ENCODE measurements at regions not wholly inside any gene's neighbourhood (a gene's known extent, or its start where the extent isn't known, plus 50 kb on each side); places are given as distances from the start of the nearest gene placed in this dataset.

GRCh38 chr18:73446502-73446901 lies 578.7 kb upstream of the NETO1 start:
- no peak for ATAC-seq
- Histone ChIP-seq H3K36me3 (ENCODE audit: control insufficient read depth in 1 of 2, insufficient read depth in 2 of 2, low read length in 2 of 2) (no peaks in the 10 kb centered on the region), H3K4me3 (replicated peaks in 1 of 2; ENCODE audit: low read depth in 1 of 2, low read length in 2 of 2) (no peak overlapping the region), H4K20me1 (ENCODE audit: insufficient read depth) (no peaks in the 10 kb centered on the region), H3K9ac (ENCODE audit: low read length) (no peak overlapping the region), H3K27ac (ENCODE audit: low read depth, low read length) (no peak overlapping the region), H3K27me3 (ENCODE audit: insufficient read depth, low read length) (no peaks in the 10 kb centered on the region), H3K4me1 (ENCODE audit: control insufficient read depth in 1 of 2, insufficient read depth in 2 of 2, low read length in 2 of 2) (no peaks in the 10 kb centered on the region), H3K4me2 (ENCODE audit: low read length) (no peak overlapping the region), H3K79me2 (ENCODE audit: insufficient read depth, low read length) (no peaks in the 10 kb centered on the region), H3K9me2 (ENCODE audit: insufficient read depth) (no peaks in the 10 kb centered on the region), H2AFZ (ENCODE audit: low read depth, low read length, poor library complexity, severe bottlenecking) (no peak overlapping the region), H3K9me3 (ENCODE audit: control insufficient read depth in 1 of 2, insufficient read depth in 1 of 2, low read depth in 1 of 2, low read length in 2 of 2) (peaks cover 0 to 10% of the 10 kb centered on the region in 2 experiments; a peak in 2 of 4 replicates)
- no peak for TF ChIP-seq JUND (IDR thresholded peaks at IDR 0.05)
- POLR2A ChIA-PET: no interaction called here
- no TSS peak for BruUV-seq (replicated peaks)
- DNase-seq (ENCODE audit: low read depth, low spot score): no peak
- RAD21 ChIA-PET (ENCODE audit: low non-redundant PET in 1 of 2, low total read pairs in 2 of 2, uncharacterized antibody in 2 of 2, unreplicated experiment in 2 of 2): no interaction called here
- CTCF ChIA-PET: no interaction called here
- intact Hi-C loops (cut with micrococcal nuclease): no loop called here

- H4K20me1 ChIP-seq (ENCODE audit: insufficient read depth): no peaks in the 10 kb centered on the region
- H3K27ac ChIP-seq (ENCODE audit: low read depth, low read length): no peak overlapping the region
- no TSS peak for BruUV-seq (replicated peaks)
- no peak overlapping the region for H3K9ac ChIP-seq (ENCODE audit: low read length)
- no peaks in the 10 kb centered on the region for H3K36me3 ChIP-seq (ENCODE audit: control insufficient read depth in 1 of 2, insufficient read depth in 2 of 2, low read length in 2 of 2)
- peaks cover 16 to 21% of the 10 kb centered on the region in 2 experiments; a peak in 2 of 4 replicates for H3K9me3 ChIP-seq (ENCODE audit: control insufficient read depth in 1 of 2, insufficient read depth in 1 of 2, low read depth in 1 of 2, low read length in 2 of 2)
- POLR2A ChIA-PET: no interaction called here
- intact Hi-C loops (cut with micrococcal nuclease): no loop called here
- H3K27me3 ChIP-seq (ENCODE audit: insufficient read depth, low read length): no peaks in the 10 kb centered on the region
- no peak overlapping the region for H2AFZ ChIP-seq (ENCODE audit: low read depth, low read length, poor library complexity, severe bottlenecking)
- no peak overlapping the region for H3K4me2 ChIP-seq (ENCODE audit: low read length)
- H3K4me1 ChIP-seq (ENCODE audit: control insufficient read depth in 1 of 2, insufficient read depth in 2 of 2, low read length in 2 of 2): no peaks in the 10 kb centered on the region
- CTCF ChIA-PET: no interaction called here
- no peaks in the 10 kb centered on the region for H3K79me2 ChIP-seq (ENCODE audit: insufficient read depth, low read length)
- no peaks in the 10 kb centered on the region for H3K9me2 ChIP-seq (ENCODE audit: insufficient read depth)
- no peak for ATAC-seq
- TF ChIP-seq, protein P1, sequence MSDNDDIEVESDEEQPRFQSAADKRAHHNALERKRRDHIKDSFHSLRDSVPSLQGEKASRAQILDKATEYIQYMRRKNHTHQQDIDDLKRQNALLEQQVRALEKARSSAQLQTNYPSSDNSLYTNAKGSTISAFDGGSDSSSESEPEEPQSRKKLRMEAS (IDR thresholded peaks at IDR 0.05): no peak
- TF ChIP-seq POLR2AphosphoS5 (IDR thresholded peaks at IDR 0.05; ENCODE audit: low read depth, low read length) (no peak), JUND (IDR thresholded peaks at IDR 0.05) (no peak), RAD21 (IDR thresholded peaks at IDR 0.05; ENCODE audit: low read depth) (no peak)
- DNase-seq (ENCODE audit: low read depth, low spot score): no peak
- RAD21 ChIA-PET (ENCODE audit: low non-redundant PET in 1 of 2, low total read pairs in 2 of 2, uncharacterized antibody in 2 of 2, unreplicated experiment in 2 of 2): no interaction called here
- H3K4me3 ChIP-seq (replicated peaks in 1 of 2; ENCODE audit: low read depth in 1 of 2, low read length in 2 of 2): no peak overlapping the region
Observed at GRCh38 chr18:73431620-73432019, 563.8 kb upstream of the NETO1 start.
